Type B pancreatic cell (in vitro differentiated cells): ENCODE measurements at regions not wholly inside any gene's neighbourhood (a gene's known extent, or its start where the extent isn't known, plus 50 kb on each side); places are given as distances from the start of the nearest gene placed in this dataset.

Source experiments
- DNase-seq: peaks from one replicate; pipeline ENCODE4 v3.0.0; 2021; ENCODE audit warnings: mixed read lengths; ENCODE audit not compliant: unreplicated experiment; ENCODE audit errors: extremely low spot score
- H3K27ac Mint-ChIP-seq: 2 replicates; pipeline ENCODE4 v1.8.0; 2021; ENCODE audit warnings: mild to moderate bottlenecking, mixed read lengths
- H3K27me3 Mint-ChIP-seq: 2 replicates; pipeline ENCODE4 v1.8.0; 2021; ENCODE audit warnings: mixed read lengths
- H3K36me3 Mint-ChIP-seq: 2 replicates; pipeline ENCODE4 v1.8.0; 2021; ENCODE audit warnings: mixed read lengths
- H3K4me1 Mint-ChIP-seq: one replicate; pipeline ENCODE4 v1.8.0; 2021; ENCODE audit warnings: mixed read lengths; ENCODE audit not compliant: unreplicated experiment
- H3K4me3 Mint-ChIP-seq: 2 replicates; pipeline ENCODE4 v1.8.0; 2021; ENCODE audit warnings: mild to moderate bottlenecking, mixed read lengths
- H3K9me3 Mint-ChIP-seq: 2 replicates; pipeline ENCODE4 v1.8.0; 2021; ENCODE audit warnings: mixed read lengths
- TF ChIP-seq, protein P1 (sequence below): fragments of 200-600 bp; sonication (generic); conservative IDR thresholded peaks from 2 replicates; pipeline ENCODE4 v1.5.0; 2021; ENCODE audit warnings: antibody characterized with exemption, mild to moderate bottlenecking

- peaks cover 20% of the 10 kb centered on the region for H3K4me1 Mint-ChIP-seq
- peaks cover 2% of the 10 kb centered on the region for H3K27me3 Mint-ChIP-seq
- no peaks in the 10 kb centered on the region for H3K9me3 Mint-ChIP-seq
- DNase-seq: no peak
- H3K4me3 Mint-ChIP-seq: no peak overlapping the region
- H3K27ac Mint-ChIP-seq: no peak overlapping the region
- TF ChIP-seq, protein P1, sequence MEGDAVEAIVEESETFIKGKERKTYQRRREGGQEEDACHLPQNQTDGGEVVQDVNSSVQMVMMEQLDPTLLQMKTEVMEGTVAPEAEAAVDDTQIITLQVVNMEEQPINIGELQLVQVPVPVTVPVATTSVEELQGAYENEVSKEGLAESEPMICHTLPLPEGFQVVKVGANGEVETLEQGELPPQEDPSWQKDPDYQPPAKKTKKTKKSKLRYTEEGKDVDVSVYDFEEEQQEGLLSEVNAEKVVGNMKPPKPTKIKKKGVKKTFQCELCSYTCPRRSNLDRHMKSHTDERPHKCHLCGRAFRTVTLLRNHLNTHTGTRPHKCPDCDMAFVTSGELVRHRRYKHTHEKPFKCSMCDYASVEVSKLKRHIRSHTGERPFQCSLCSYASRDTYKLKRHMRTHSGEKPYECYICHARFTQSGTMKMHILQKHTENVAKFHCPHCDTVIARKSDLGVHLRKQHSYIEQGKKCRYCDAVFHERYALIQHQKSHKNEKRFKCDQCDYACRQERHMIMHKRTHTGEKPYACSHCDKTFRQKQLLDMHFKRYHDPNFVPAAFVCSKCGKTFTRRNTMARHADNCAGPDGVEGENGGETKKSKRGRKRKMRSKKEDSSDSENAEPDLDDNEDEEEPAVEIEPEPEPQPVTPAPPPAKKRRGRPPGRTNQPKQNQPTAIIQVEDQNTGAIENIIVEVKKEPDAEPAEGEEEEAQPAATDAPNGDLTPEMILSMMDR: no peak
- peaks cover 3% of the 10 kb centered on the region for H3K36me3 Mint-ChIP-seq
These were observed 499.9 kb downstream of the KCTD12 start for GRCh38 chr13:76386321-76386720.

GRCh38 chr13:76385586-76385985 is 500.6 kb downstream of the KCTD12 start:
- H3K4me3 Mint-ChIP-seq: no peak overlapping the region
- no peak for DNase-seq
- no peak overlapping the region for H3K27ac Mint-ChIP-seq
- H3K36me3 Mint-ChIP-seq: peaks cover 3% of the 10 kb centered on the region
- H3K4me1 Mint-ChIP-seq: peaks cover 20% of the 10 kb centered on the region
- H3K27me3 Mint-ChIP-seq: peaks cover 2% of the 10 kb centered on the region
- TF ChIP-seq, protein P1: no peak
- H3K9me3 Mint-ChIP-seq: no peaks in the 10 kb centered on the region

- Mint-ChIP-seq H3K4me3 (peak overlapping the region; percentile 49), H3K36me3 (peaks cover 3% of the 10 kb centered on the region), H3K4me1 (peaks cover 20% of the 10 kb centered on the region), H3K27ac (no peak overlapping the region), H3K9me3 (no peaks in the 10 kb centered on the region), H3K27me3 (peaks cover 2% of the 10 kb centered on the region)
- DNase-seq: no peak
- TF ChIP-seq, protein P1: no peak
These were observed 502.3 kb downstream of the KCTD12 start for GRCh38 chr13:76383676-76384461.

- Mint-ChIP-seq H3K36me3 (peaks cover 3% of the 10 kb centered on the region), H3K9me3 (peaks cover 6% of the 10 kb centered on the region), H3K27ac (no peak overlapping the region), H3K4me3 (no peak overlapping the region), H3K4me1 (peaks cover 10% of the 10 kb centered on the region), H3K27me3 (no peaks in the 10 kb centered on the region)
- TF ChIP-seq, protein P1: no peak
- no peak for DNase-seq
These were observed 505.6 kb downstream of the KCTD12 start for GRCh38 chr13:76380446-76381065.

- no peak overlapping the region for H3K4me3 Mint-ChIP-seq
- no peak overlapping the region for H3K27ac Mint-ChIP-seq
- TF ChIP-seq, protein P1: no peak
- peaks cover 10% of the 10 kb centered on the region for H3K4me1 Mint-ChIP-seq
- no peak for DNase-seq
- H3K27me3 Mint-ChIP-seq: peaks cover 3% of the 10 kb centered on the region
- peaks cover 6% of the 10 kb centered on the region for H3K9me3 Mint-ChIP-seq
- peaks cover 3% of the 10 kb centered on the region for H3K36me3 Mint-ChIP-seq
These were observed 506.7 kb downstream of the KCTD12 start for GRCh38 chr13:76379341-76380105.
